A549 (cell line): ENCODE measurements at regions not wholly inside any gene's neighbourhood (a gene's known extent, or its start where the extent isn't known, plus 50 kb on each side); places are given as distances from the start of the nearest gene placed in this dataset.
A peak's percentile ranks its signal among the peaks of the same experiment; 100 is the strongest.

Source experiments
- ATAC-seq, 2 experiments: fragments of 200-7000 bp in 1 of 2; fragments of >200 bp in 1 of 2; cut with Nextera tagmentation in 1 of 2; cut with Tn5 transposase in 1 of 2; 3 replicates each; pipeline versions ENCODE4 v1.8.0 to v1.9.1; 2018 to 2020; ENCODE audit warnings: mild to moderate bottlenecking in 1 of 2, moderate library complexity in 1 of 2
- CTCF ChIA-PET: fragments of 300-600 bp; sonication (Branson Sonifier 250); formaldehyde crosslinking; extraction: SDS; loops from one replicate; lab custom pipeline; 2021; ENCODE audit warnings: antibody characterized with exemption, inconsistent platforms; lab: Yijun Ruan, JAX
- POLR2A ChIA-PET: fragments of 350-600 bp; formaldehyde crosslinking; extraction: SDS; loops from one replicate; lab custom pipeline; 2021; ENCODE audit warnings: antibody characterized with exemption, inconsistent platforms; lab: Yijun Ruan, JAX
- DNase-seq, 2 experiments: peaks; one replicate each; pipeline versions ENCODE4 v3.0.0 to v3.0.0-alpha.2; 2011 to 2016; ENCODE audit warnings: low read depth in 1 of 2, low spot score in 1 of 2
- FAIRE-seq: peaks from 2 replicates; lab custom pipeline; 2011; peaks lifted over from hg19 to GRCh38; lab: Jason Lieb, UNC
- H3K27ac ChIP-seq, 2 experiments: fragments of >200 bp; sonication (Bioruptor Twin); formaldehyde crosslinking; 3 replicates each; pipeline ENCODE4 v1.5.1; 2016 to 2017
- H3K4me1 ChIP-seq: fragments of >200 bp; sonication (Bioruptor Twin); formaldehyde crosslinking; 3 replicates; pipeline ENCODE4 v1.6.1; 2016
- H3K4me2 ChIP-seq: fragments of >200 bp; sonication (Bioruptor Twin); formaldehyde crosslinking; 3 replicates; pipeline ENCODE4 v1.6.1; 2016
- H3K4me3 ChIP-seq: fragments of >200 bp; sonication (Bioruptor Twin); formaldehyde crosslinking; 3 replicates; pipeline ENCODE4 v1.5.1; 2016
- H3K9me3 ChIP-seq: fragments of >200 bp; sonication (Bioruptor Twin); formaldehyde crosslinking; 3 replicates; pipeline ENCODE4 v1.6.1; 2016
- BHLHE40 ChIP-seq: IDR thresholded peaks from 2 replicates; pipeline ENCODE4 v1.6.1; 2012; ENCODE audit warnings: low read depth, low read length, inconsistent platforms
- CBX2 ChIP-seq: fragments of 200-600 bp; sonication (generic); IDR thresholded peaks from 2 replicates; pipeline ENCODE4 v1.6.1; 2016; ENCODE audit warnings: low read depth, mild to moderate bottlenecking, borderline replicate concordance
- CBX8 ChIP-seq: fragments of 200-600 bp; sonication (generic); IDR thresholded peaks from 2 replicates; pipeline ENCODE4 v1.6.1; 2016
- CTCF ChIP-seq: fragments of >200 bp; sonication (Bioruptor Twin); formaldehyde crosslinking; IDR thresholded peaks from 3 replicates; pipeline ENCODE4 v1.5.1; 2016
- EP300 ChIP-seq, 2 experiments: fragments of >200 bp; sonication (Bioruptor Twin); formaldehyde crosslinking; IDR thresholded peaks; 2 replicates in 1 of 2; 3 replicates in 1 of 2; pipeline ENCODE4 v1.6.1; 2016 to 2017
- GATA3 ChIP-seq: IDR thresholded peaks from 2 replicates; pipeline ENCODE4 v1.6.1; 2012; ENCODE audit warnings: borderline replicate concordance
- HES2 ChIP-seq: fragments of >200 bp; sonication (Bioruptor Twin); formaldehyde crosslinking; IDR thresholded peaks from 2 replicates; pipeline ENCODE4 v1.6.1; 2016
- HEYL ChIP-seq: fragments of 250-450 bp; sonication (Bioruptor Pico); IDR thresholded peaks from 2 replicates; pipeline ENCODE4 v1.8.0; 2021; ENCODE audit warnings: mild to moderate bottlenecking, moderate library complexity
- HMGXB4 ChIP-seq: fragments of 250-450 bp; sonication (Bioruptor Pico); IDR thresholded peaks from 2 replicates; pipeline ENCODE4 v1.5.0; 2021; ENCODE audit warnings: mild to moderate bottlenecking, moderate library complexity, borderline replicate concordance
- HOXB5 ChIP-seq: fragments of 250-450 bp; sonication (Bioruptor Pico); IDR thresholded peaks from 2 replicates; pipeline ENCODE4 v1.5.0; 2020; ENCODE audit warnings: mild to moderate bottlenecking, moderate library complexity
- JUN ChIP-seq, 2 experiments: fragments of >200 bp; sonication (Bioruptor Twin); formaldehyde crosslinking; IDR thresholded peaks; 2 replicates in 1 of 2; 3 replicates in 1 of 2; pipeline ENCODE4 v1.6.1; 2016 to 2017
- KDM5A ChIP-seq: fragments of 200-600 bp; sonication (generic); IDR thresholded peaks from 2 replicates; pipeline ENCODE4 v1.6.1; 2016; ENCODE audit warnings: antibody characterized with exemption, mild to moderate bottlenecking
- MAFK ChIP-seq: fragments of 450-650 bp; IDR thresholded peaks from 2 replicates; pipeline ENCODE4 v1.6.1; 2014; ENCODE audit not compliant: partially characterized antibody
- MAX ChIP-seq: IDR thresholded peaks from 2 replicates; pipeline ENCODE4 v1.6.1; 2012
- MAZ ChIP-seq: fragments of 150-350 bp; IDR thresholded peaks from 2 replicates; pipeline ENCODE4 v1.6.1; 2014; ENCODE audit warnings: antibody characterized with exemption, low read depth, low read length, borderline replicate concordance
- MYC ChIP-seq: IDR thresholded peaks from 2 replicates; pipeline ENCODE4 v1.6.1; 2012; ENCODE audit warnings: mild to moderate bottlenecking, inconsistent platforms, low read length, improper control_type of control experiment, borderline replicate concordance
- NFE2L2 ChIP-seq: fragments of 150-350 bp; conservative IDR thresholded peaks from 2 replicates; pipeline ENCODE4 v1.6.1; 2014; ENCODE audit warnings: low read length
- PBX3 ChIP-seq: IDR thresholded peaks from 2 replicates; pipeline ENCODE4 v1.6.1; 2012
- RAD21 ChIP-seq, 2 experiments: fragments of >200 bp in 1 of 2; sonication (Bioruptor Twin) in 1 of 2; formaldehyde crosslinking in 1 of 2; IDR thresholded peaks in 1 of 2; conservative IDR thresholded peaks in 1 of 2; 2 replicates in 1 of 2; 3 replicates in 1 of 2; pipeline ENCODE4 v1.6.1; 2012 to 2018; ENCODE audit warnings: inconsistent platforms in 1 of 2
- RARB ChIP-seq: fragments of 250-450 bp; sonication (Bioruptor Pico); IDR thresholded peaks from 2 replicates; pipeline ENCODE4 v1.8.0; 2021; ENCODE audit warnings: mild to moderate bottlenecking, moderate library complexity
- REST ChIP-seq: fragments of 200-600 bp; sonication (generic); IDR thresholded peaks from 2 replicates; pipeline ENCODE4 v1.6.1; 2016; ENCODE audit warnings: antibody characterized with exemption, mild to moderate bottlenecking, moderate library complexity
- RNF2 ChIP-seq: fragments of 200-600 bp; sonication (generic); IDR thresholded peaks from 2 replicates; pipeline ENCODE4 v1.6.1; 2016; ENCODE audit warnings: low read depth, mild to moderate bottlenecking, antibody characterized with exemption, moderate library complexity, borderline replicate concordance
- TFCP2L1 ChIP-seq: fragments of 250-450 bp; sonication (Bioruptor Pico); IDR thresholded peaks from 2 replicates; pipeline ENCODE4 v1.5.0; 2021; ENCODE audit warnings: mild to moderate bottlenecking
- ZFP36 ChIP-seq: fragments of 450-650 bp; IDR thresholded peaks from 2 replicates; pipeline ENCODE4 v1.6.1; 2014; ENCODE audit warnings: borderline replicate concordance; ENCODE audit not compliant: partially characterized antibody
- WGBS: methylation state at CpG from one replicate; pipeline ENCODE4 v1.1.6; 2017; ENCODE audit errors: missing lambda C conversion rate; 5-methylcytosine and 5-hydroxymethylcytosine counted together

GRCh38 chr12:93322784-93323183, 54.9 kb upstream of the NUDT4 start:
- no peak overlapping the region for H3K4me2 ChIP-seq
- ATAC-seq = no peak; a peak in 1 of 6 replicates

GRCh38 chr12:93323625-93324329, 53.9 kb upstream of the NUDT4 start:
- FAIRE-seq (no peak), DNase-seq (no peak), ATAC-seq (peak in 1 of 2 experiments; percentile 19; a peak in 2 of 6 replicates)
- ChIA-PET CTCF (no interaction called here), POLR2A (no interaction called here)
- Histone ChIP-seq H3K27ac (no peak overlapping the region), H3K4me3 (no peak overlapping the region), H3K4me2 (no peak overlapping the region), H3K4me1 (no peaks in the 10 kb centered on the region), H3K9me3 (no peaks in the 10 kb centered on the region)
- WGBS = 47% methylated on average over 5 of the region's 5 CpGs
- no peak for TF ChIP-seq MAX
- TF ChIP-seq MAZ = no peak
- TF ChIP-seq HOXB5 (CRISPR knock-in tag) = no peak
- no peak for TF ChIP-seq CBX2
- TF ChIP-seq HES2 = no peak
- no peak for TF ChIP-seq NFE2L2
- TF ChIP-seq KDM5A = no peak
- TF ChIP-seq, all 56 proteins: peak for 0

More at GRCh38 chr12:93322784-93323183, 54.9 kb upstream of the NUDT4 start:
- H3K4me3 ChIP-seq = no peak overlapping the region
- POLR2A ChIA-PET = no interaction called here
- FAIRE-seq (no peak), DNase-seq (peak in 1 of 2 experiments; percentile 12)
- no peaks in the 10 kb centered on the region for H3K9me3 ChIP-seq
- TF ChIP-seq RNF2 (no peak), TFCP2L1 (CRISPR knock-in tag) (no peak), EP300 (IDR thresholded peaks at IDR 0.05) (no peak), MAFK (no peak), MAX (no peak), ZFP36 (no peak), CTCF (no peak)
- 26% methylated on average over 2 of the region's 2 CpGs for WGBS
- H3K4me1 ChIP-seq = no peaks in the 10 kb centered on the region
- H3K27ac ChIP-seq = no peak overlapping the region
- CTCF ChIA-PET = interaction anchor here (0.6 to 0.7 kb wide), 2 partner anchors 10 to 256 kb away, joined by 3 read pairs; no protein-coding TSS in a partner anchor

GRCh38 chr12:93325855-93326254, 51.9 kb upstream of the NUDT4 start:
- WGBS = 78% methylated on average over 7 of the region's 7 CpGs
- ATAC-seq = no peak
- ChIA-PET POLR2A (interaction anchor here (0.6 to 0.7 kb wide), 2 partner anchors 58 to 144 kb away, joined by 3 to 5 read pairs; no protein-coding TSS in a partner anchor), CTCF (no interaction called here)
- no peak for DNase-seq
- Histone ChIP-seq H3K4me2 (no peak overlapping the region), H3K9me3 (no peaks in the 10 kb centered on the region), H3K4me1 (no peaks in the 10 kb centered on the region), H3K27ac (no peak overlapping the region), H3K4me3 (no peak overlapping the region)
- no peak for FAIRE-seq
- TF ChIP-seq TFCP2L1 (CRISPR knock-in tag) = no peak
- no peak for TF ChIP-seq MYC
- no peak for TF ChIP-seq JUN (IDR thresholded peaks at IDR 0.05)
- no peak for TF ChIP-seq GATA3
- TF ChIP-seq REST = no peak
- TF ChIP-seq RARB (CRISPR knock-in tag) = no peak
- TF ChIP-seq BHLHE40 = no peak
- TF ChIP-seq HES2 = no peak
- no peak for TF ChIP-seq HEYL (CRISPR knock-in tag)
- TF ChIP-seq PBX3 = no peak
- TF ChIP-seq HMGXB4 (CRISPR knock-in tag) = no peak
- TF ChIP-seq RAD21 (conservative IDR thresholded peaks at IDR 0.05 in 1 of 2, IDR thresholded peaks at IDR 0.05 in 1 of 2) = no peak
- no peak for TF ChIP-seq CBX8
